C4-2B (cell line): ENCODE measurements at regions not wholly inside any gene's neighbourhood (a gene's known extent, or its start where the extent isn't known, plus 50 kb on each side); places are given as distances from the start of the nearest gene placed in this dataset.

ENCODE experiments used
- ZFX ChIP-seq: fragments of 450-650 bp; IDR thresholded peaks from 2 replicates; pipeline ENCODE4 v1.6.1; 2017
- TF ChIP-seq, protein P1 (sequence below): fragments of 450-650 bp; conservative IDR thresholded peaks from 2 replicates; pipeline ENCODE4 v1.5.1; 2017; ENCODE audit warnings: mild to moderate bottlenecking

DNA sequence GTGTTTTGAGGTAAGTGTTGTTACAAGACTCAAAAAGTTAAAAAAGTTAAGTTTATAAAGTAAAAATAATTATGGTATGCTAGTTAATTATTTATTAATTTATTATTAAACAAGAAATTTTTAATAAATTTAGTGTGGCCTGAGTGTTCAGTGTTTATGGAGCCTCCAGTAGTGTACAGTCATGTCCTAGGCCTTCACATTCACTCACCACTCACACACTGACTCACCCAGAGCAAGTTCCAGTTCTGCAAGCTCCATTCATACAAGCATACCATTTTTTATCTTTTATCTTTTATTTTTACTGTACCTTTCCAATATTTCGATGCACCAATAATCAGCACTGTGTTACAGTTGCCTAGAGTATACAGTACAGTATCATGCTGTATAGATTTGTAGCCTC is 381.2 kb upstream of the MGMT start:
- TF ChIP-seq, protein P1, sequence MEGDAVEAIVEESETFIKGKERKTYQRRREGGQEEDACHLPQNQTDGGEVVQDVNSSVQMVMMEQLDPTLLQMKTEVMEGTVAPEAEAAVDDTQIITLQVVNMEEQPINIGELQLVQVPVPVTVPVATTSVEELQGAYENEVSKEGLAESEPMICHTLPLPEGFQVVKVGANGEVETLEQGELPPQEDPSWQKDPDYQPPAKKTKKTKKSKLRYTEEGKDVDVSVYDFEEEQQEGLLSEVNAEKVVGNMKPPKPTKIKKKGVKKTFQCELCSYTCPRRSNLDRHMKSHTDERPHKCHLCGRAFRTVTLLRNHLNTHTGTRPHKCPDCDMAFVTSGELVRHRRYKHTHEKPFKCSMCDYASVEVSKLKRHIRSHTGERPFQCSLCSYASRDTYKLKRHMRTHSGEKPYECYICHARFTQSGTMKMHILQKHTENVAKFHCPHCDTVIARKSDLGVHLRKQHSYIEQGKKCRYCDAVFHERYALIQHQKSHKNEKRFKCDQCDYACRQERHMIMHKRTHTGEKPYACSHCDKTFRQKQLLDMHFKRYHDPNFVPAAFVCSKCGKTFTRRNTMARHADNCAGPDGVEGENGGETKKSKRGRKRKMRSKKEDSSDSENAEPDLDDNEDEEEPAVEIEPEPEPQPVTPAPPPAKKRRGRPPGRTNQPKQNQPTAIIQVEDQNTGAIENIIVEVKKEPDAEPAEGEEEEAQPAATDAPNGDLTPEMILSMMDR: no peak
- no peak for TF ChIP-seq ZFX
